ENCODE measurements at regions not wholly inside any gene's neighbourhood (a gene's known extent, or its start where the extent isn't known, plus 50 kb on each side); places are given as distances from the start of the nearest gene placed in this dataset.

DNA sequence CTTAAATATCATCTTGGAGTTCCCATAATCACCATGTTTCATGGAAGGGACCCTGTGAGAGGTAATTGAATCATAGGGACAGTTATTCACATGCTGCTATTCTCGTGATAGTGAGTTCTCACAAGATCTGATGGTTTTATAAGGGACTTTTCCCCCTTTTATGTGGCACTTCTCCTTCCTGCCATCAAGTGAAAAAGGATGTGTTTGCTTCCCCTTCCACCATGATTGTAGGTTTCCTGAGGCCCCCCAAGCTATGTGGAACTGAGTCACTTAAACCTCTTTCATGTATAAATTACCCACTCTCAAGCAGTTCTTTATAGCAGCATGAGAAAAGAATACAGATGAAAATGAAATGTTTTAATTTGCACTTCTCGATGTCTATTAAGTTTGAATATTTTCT is 112.0 kb downstream of the ZNF648 start:
- Histone ChIP-seq H3K9me3 (ENCODE audit: control insufficient read depth, low read length) (no peaks in the 10 kb centered on the region), H3K79me2 (no peaks in the 10 kb centered on the region), H3K27ac (no peak overlapping the region), H3K27me3 (ENCODE audit: control insufficient read depth, insufficient read depth, low read length) (no peaks in the 10 kb centered on the region), H3K4me1 (no peaks in the 10 kb centered on the region), H3K4me3 (ENCODE audit: low read depth, low read length) (no peak overlapping the region), H3K4me2 (ENCODE audit: low read length) (no peak overlapping the region), H2AFZ (no peak overlapping the region), H3K36me3 (ENCODE audit: control insufficient read depth, insufficient read depth, low read length) (no peaks in the 10 kb centered on the region), H3K9ac (no peak overlapping the region)
- TF ChIP-seq, protein P1, sequence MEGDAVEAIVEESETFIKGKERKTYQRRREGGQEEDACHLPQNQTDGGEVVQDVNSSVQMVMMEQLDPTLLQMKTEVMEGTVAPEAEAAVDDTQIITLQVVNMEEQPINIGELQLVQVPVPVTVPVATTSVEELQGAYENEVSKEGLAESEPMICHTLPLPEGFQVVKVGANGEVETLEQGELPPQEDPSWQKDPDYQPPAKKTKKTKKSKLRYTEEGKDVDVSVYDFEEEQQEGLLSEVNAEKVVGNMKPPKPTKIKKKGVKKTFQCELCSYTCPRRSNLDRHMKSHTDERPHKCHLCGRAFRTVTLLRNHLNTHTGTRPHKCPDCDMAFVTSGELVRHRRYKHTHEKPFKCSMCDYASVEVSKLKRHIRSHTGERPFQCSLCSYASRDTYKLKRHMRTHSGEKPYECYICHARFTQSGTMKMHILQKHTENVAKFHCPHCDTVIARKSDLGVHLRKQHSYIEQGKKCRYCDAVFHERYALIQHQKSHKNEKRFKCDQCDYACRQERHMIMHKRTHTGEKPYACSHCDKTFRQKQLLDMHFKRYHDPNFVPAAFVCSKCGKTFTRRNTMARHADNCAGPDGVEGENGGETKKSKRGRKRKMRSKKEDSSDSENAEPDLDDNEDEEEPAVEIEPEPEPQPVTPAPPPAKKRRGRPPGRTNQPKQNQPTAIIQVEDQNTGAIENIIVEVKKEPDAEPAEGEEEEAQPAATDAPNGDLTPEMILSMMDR (IDR thresholded peaks at IDR 0.05): no peak

DNA sequence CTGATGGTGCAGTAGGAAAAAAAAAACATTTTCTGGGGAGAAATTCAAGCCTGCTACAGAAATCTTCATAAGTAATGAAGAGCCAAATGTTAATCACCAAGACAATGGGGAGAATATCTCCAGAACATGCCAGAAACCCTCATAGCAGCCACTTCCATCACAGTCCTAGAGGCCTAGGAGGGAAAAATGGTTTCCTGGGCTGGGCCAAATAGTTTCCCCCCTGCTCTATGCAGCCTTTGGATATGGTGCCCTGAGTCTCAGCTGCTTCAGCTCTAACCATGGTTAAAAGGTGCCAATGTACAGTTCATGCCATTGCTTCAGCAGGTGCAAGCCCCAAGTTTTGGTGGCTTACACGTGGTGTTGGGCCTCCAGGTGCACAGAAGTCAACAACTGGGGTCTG is 113.1 kb downstream of the ZNF648 start:
- Histone ChIP-seq H3K79me2 (no peaks in the 10 kb centered on the region), H3K4me3 (ENCODE audit: low read depth, low read length) (no peak overlapping the region), H3K27ac (no peak overlapping the region), H3K4me2 (ENCODE audit: low read length) (no peak overlapping the region), H3K4me1 (no peaks in the 10 kb centered on the region), H3K9me3 (ENCODE audit: control insufficient read depth, low read length) (no peaks in the 10 kb centered on the region), H2AFZ (no peak overlapping the region), H3K36me3 (ENCODE audit: control insufficient read depth, insufficient read depth, low read length) (no peaks in the 10 kb centered on the region), H3K9ac (no peak overlapping the region), H3K27me3 (ENCODE audit: control insufficient read depth, insufficient read depth, low read length) (no peaks in the 10 kb centered on the region)
- TF ChIP-seq, protein P1 (IDR thresholded peaks at IDR 0.05): no peak

GRCh38 chr1:181947441-181947840 is 114.1 kb downstream of the ZNF648 start:
- no peak overlapping the region for H3K4me2 ChIP-seq (ENCODE audit: low read length)
- TF ChIP-seq, protein P1 (IDR thresholded peaks at IDR 0.05): no peak
- H3K79me2 ChIP-seq: no peaks in the 10 kb centered on the region
- no peak overlapping the region for H3K27ac ChIP-seq
- no peaks in the 10 kb centered on the region for H3K27me3 ChIP-seq (ENCODE audit: control insufficient read depth, insufficient read depth, low read length)
- no peak overlapping the region for H3K9ac ChIP-seq
- no peak overlapping the region for H2AFZ ChIP-seq
- H3K36me3 ChIP-seq (ENCODE audit: control insufficient read depth, insufficient read depth, low read length): no peaks in the 10 kb centered on the region
- H3K4me3 ChIP-seq (ENCODE audit: low read depth, low read length): no peak overlapping the region
- no peaks in the 10 kb centered on the region for H3K9me3 ChIP-seq (ENCODE audit: control insufficient read depth, low read length)
- no peaks in the 10 kb centered on the region for H3K4me1 ChIP-seq

DNA sequence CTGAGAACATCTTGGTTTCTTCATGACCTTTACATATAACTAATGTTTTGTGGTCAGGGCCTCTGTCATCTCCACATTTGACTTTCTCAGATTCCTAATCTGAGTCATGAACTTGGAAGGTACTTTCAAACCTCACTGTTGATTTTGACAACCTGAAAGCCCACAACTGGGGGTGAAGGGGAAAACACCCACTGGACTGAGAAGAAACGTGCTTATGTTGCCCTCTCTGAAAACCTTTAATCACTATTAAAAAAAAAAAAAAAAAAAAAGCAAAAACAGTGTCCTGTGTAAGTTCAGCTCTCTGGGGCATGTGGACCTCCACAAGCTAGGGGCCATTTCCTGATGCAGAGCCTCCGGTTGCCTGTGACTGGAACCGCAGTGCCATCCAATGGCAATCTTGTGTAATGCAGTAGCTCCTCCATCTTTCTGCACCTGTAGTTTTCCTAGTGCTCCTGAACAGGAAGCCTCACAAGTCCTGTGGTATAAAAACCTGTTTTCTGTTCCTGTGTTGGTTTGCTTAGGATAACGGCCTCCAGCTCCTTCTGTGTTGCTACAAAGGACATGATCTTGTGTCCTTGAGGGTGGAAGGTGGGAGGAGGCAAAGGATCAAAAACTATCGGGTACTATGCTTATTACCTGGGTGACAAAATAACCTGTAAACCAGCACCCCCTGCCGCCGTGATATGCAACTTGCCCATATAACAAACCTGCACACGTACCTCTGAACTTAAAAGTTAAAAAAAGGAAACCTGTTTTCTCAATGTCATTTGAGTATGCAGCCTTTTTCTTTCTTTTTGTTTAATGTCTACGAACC is 124.5 kb downstream of the ZNF648 start:
- Histone ChIP-seq H3K79me2 (no peaks in the 10 kb centered on the region), H2AFZ (peak overlapping the region; percentile 22), H3K9me3 (ENCODE audit: control insufficient read depth, low read length) (no peaks in the 10 kb centered on the region), H3K36me3 (ENCODE audit: control insufficient read depth, insufficient read depth, low read length) (no peaks in the 10 kb centered on the region), H3K9ac (no peak overlapping the region), H3K27ac (no peak overlapping the region), H3K4me2 (ENCODE audit: low read length) (peak overlapping the region; percentile 85), H3K27me3 (ENCODE audit: control insufficient read depth, insufficient read depth, low read length) (no peaks in the 10 kb centered on the region), H3K4me1 (no peaks in the 10 kb centered on the region), H3K4me3 (ENCODE audit: low read depth, low read length) (no peak overlapping the region)
- TF ChIP-seq, protein P1 (IDR thresholded peaks at IDR 0.05): peak; percentile 22

- Histone ChIP-seq H3K9me3 (ENCODE audit: control insufficient read depth, low read length) (no peaks in the 10 kb centered on the region), H3K36me3 (ENCODE audit: control insufficient read depth, insufficient read depth, low read length) (no peaks in the 10 kb centered on the region), H3K9ac (no peak overlapping the region), H2AFZ (no peak overlapping the region), H3K4me1 (no peaks in the 10 kb centered on the region), H3K27me3 (ENCODE audit: control insufficient read depth, insufficient read depth, low read length) (no peaks in the 10 kb centered on the region), H3K79me2 (no peaks in the 10 kb centered on the region), H3K4me2 (ENCODE audit: low read length) (no peak overlapping the region), H3K27ac (no peak overlapping the region), H3K4me3 (ENCODE audit: low read depth, low read length) (no peak overlapping the region)
- TF ChIP-seq, protein P1 (IDR thresholded peaks at IDR 0.05): no peak
These were observed 125.2 kb downstream of the ZNF648 start for GRCh38 chr1:181936269-181936668.
